Endodermal cell (in vitro differentiated cells): ENCODE measurements at regions not wholly inside any gene's neighbourhood (a gene's known extent, or its start where the extent isn't known, plus 50 kb on each side); places are given as distances from the start of the nearest gene placed in this dataset.
"Not testable (repeated sequence)": the region's sequence is repeated elsewhere in the genome, so short reads cannot be mapped to it uniquely, and the experiment has no call there.

Experiments
- DNase-seq: peaks from one replicate; pipeline ENCODE4 v3.0.0-alpha.2; 2017
- H3K27ac ChIP-seq: 2 replicates; pipeline ENCODE4 v1.5.1; 2013; ENCODE audit warnings: mild to moderate bottlenecking, low read depth, low read length, moderate library complexity
- H3K27me3 ChIP-seq: 2 replicates; pipeline ENCODE4 v1.6.1; 2013; ENCODE audit warnings: mild to moderate bottlenecking, low read length, moderate library complexity; ENCODE audit not compliant: insufficient read depth, control insufficient read depth, poor library complexity, severe bottlenecking
- H3K36me3 ChIP-seq: 2 replicates; pipeline ENCODE4 v1.7.0; 2013; ENCODE audit warnings: mild to moderate bottlenecking, low read length, moderate library complexity; ENCODE audit not compliant: control insufficient read depth, insufficient read depth
- H3K4me1 ChIP-seq: one replicate; pipeline ENCODE4 v1.7.0; 2013; ENCODE audit warnings: low read length; ENCODE audit not compliant: control insufficient read depth, insufficient read depth
- H3K4me3 ChIP-seq: 2 replicates; pipeline ENCODE4 v1.5.1; 2013; ENCODE audit warnings: mild to moderate bottlenecking, low read length, moderate library complexity
- H3K9ac ChIP-seq: 2 replicates; pipeline ENCODE4 v1.6.1; 2013; ENCODE audit warnings: mild to moderate bottlenecking, low read length, moderate library complexity; ENCODE audit not compliant: poor library complexity, severe bottlenecking; ENCODE audit errors: extremely low read depth
- H3K9me3 ChIP-seq: 2 replicates; pipeline ENCODE4 v1.6.1; 2013; ENCODE audit warnings: mild to moderate bottlenecking, low read length, moderate library complexity; ENCODE audit not compliant: control insufficient read depth
- H3K27ac Mint-ChIP-seq: 2 replicates; pipeline ENCODE4 v1.8.0; 2020; ENCODE audit warnings: mixed read lengths
- H3K27me3 Mint-ChIP-seq: 2 replicates; pipeline ENCODE4 v1.8.0; 2021; ENCODE audit warnings: mild to moderate bottlenecking, mixed read lengths; ENCODE audit not compliant: insufficient read depth
- H3K36me3 Mint-ChIP-seq: 2 replicates; pipeline ENCODE4 v1.8.0; 2020; ENCODE audit warnings: low read depth, mixed read lengths
- H3K4me1 Mint-ChIP-seq: 2 replicates; pipeline ENCODE4 v1.8.0; 2020; ENCODE audit warnings: mixed read lengths
- H3K4me3 Mint-ChIP-seq: 2 replicates; pipeline ENCODE4 v1.8.0; 2020; ENCODE audit warnings: mild to moderate bottlenecking, moderate library complexity, mixed read lengths
- H3K9me3 Mint-ChIP-seq: 2 replicates; pipeline ENCODE4 v1.8.0; 2020; ENCODE audit warnings: mild to moderate bottlenecking, mixed read lengths
- WGBS, 2 experiments: methylation state at CpG; one replicate each; pipeline versions ENCODE4 v1.1.5 to v1.1.7; 2013; ENCODE audit warnings: missing lambda C conversion rate in 2 of 2, mixed read lengths in 1 of 2; ENCODE audit not compliant: insufficient coverage in 1 of 2, insufficient read length in 1 of 2; 5-methylcytosine and 5-hydroxymethylcytosine counted together
- TF ChIP-seq, protein P1 (sequence below): fragments of 200-600 bp; sonication (generic); conservative IDR thresholded peaks from 2 replicates; pipeline ENCODE4 v1.5.0; 2021; ENCODE audit warnings: antibody characterized with exemption, mild to moderate bottlenecking

GRCh38 chr4:3874028-3874415, 107.8 kb downstream of the ADRA2C start:
- peaks cover 33% of the 10 kb centered on the region for H3K27me3 ChIP-seq
- peaks cover 13% of the 10 kb centered on the region for H3K9me3 ChIP-seq
- peaks cover 12% of the 10 kb centered on the region for H3K9me3 Mint-ChIP-seq
- H3K9ac ChIP-seq: no peak overlapping the region
- no peaks in the 10 kb centered on the region for H3K36me3 ChIP-seq
- H3K4me3 Mint-ChIP-seq: no peak overlapping the region
- WGBS, 2 experiments: 94% methylated on average over 10 to 15 of the region's 16 CpGs
- no peak overlapping the region for H3K27ac ChIP-seq
- peaks cover 12% of the 10 kb centered on the region for H3K4me1 Mint-ChIP-seq
- DNase-seq: peak; percentile 38
- TF ChIP-seq, protein P1, sequence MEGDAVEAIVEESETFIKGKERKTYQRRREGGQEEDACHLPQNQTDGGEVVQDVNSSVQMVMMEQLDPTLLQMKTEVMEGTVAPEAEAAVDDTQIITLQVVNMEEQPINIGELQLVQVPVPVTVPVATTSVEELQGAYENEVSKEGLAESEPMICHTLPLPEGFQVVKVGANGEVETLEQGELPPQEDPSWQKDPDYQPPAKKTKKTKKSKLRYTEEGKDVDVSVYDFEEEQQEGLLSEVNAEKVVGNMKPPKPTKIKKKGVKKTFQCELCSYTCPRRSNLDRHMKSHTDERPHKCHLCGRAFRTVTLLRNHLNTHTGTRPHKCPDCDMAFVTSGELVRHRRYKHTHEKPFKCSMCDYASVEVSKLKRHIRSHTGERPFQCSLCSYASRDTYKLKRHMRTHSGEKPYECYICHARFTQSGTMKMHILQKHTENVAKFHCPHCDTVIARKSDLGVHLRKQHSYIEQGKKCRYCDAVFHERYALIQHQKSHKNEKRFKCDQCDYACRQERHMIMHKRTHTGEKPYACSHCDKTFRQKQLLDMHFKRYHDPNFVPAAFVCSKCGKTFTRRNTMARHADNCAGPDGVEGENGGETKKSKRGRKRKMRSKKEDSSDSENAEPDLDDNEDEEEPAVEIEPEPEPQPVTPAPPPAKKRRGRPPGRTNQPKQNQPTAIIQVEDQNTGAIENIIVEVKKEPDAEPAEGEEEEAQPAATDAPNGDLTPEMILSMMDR: no peak
- no peak overlapping the region for H3K27ac Mint-ChIP-seq
- peaks cover 3% of the 10 kb centered on the region for H3K36me3 Mint-ChIP-seq
- no peak overlapping the region for H3K4me3 ChIP-seq
- no peaks in the 10 kb centered on the region for H3K4me1 ChIP-seq
- H3K27me3 Mint-ChIP-seq: peaks cover 76% of the 10 kb centered on the region

DNA sequence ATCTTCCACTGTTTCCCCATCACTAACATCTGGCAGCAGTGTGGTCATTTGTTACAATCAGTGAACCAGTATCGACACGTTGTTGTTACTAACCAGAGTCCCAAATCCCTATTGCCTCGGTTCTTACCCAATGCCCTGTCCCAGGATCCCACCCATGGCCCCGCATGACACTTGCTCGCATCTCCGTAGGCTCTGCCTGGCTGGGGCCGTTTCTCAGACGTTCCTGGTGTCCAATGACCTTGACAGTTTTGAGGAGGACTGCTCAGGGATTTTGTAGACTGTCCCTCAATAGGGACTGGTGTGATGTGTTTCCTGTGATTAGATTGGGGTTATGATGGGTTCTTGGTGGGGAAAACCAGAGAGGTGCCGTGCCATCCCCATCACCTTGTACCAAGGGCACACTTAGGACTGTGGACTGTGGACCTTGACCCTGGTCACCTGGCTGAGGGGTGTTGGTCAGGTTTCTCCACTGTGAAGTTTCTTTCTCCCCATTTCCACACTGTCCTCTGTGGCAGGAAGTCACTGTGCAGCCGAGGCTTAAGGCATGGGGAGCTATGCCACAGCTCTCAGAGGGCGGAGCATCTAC, 108.4 kb downstream of the ADRA2C start:
- TF ChIP-seq, protein P1: no peak
- 94% methylated on average over 6 to 11 of the region's 11 CpGs for WGBS, 2 experiments
- Histone ChIP-seq H3K9me3 (peaks cover 13% of the 10 kb centered on the region), H3K4me1 (peaks cover 1% of the 10 kb centered on the region), H3K27ac (no peak overlapping the region), H3K36me3 (no peaks in the 10 kb centered on the region), H3K27me3 (peaks cover 39% of the 10 kb centered on the region), H3K4me3 (no peak overlapping the region), H3K9ac (no peak overlapping the region)
- DNase-seq: peak; percentile 35
- Mint-ChIP-seq H3K4me3 (no peak overlapping the region), H3K9me3 (peaks cover 14% of the 10 kb centered on the region), H3K27ac (no peak overlapping the region), H3K36me3 (peaks cover 3% of the 10 kb centered on the region), H3K27me3 (peaks cover 78% of the 10 kb centered on the region), H3K4me1 (peaks cover 16% of the 10 kb centered on the region)

GRCh38 chr4:3875466-3875865, 109.3 kb downstream of the ADRA2C start:
- H3K27me3 Mint-ChIP-seq: peaks cover 76% of the 10 kb centered on the region
- H3K9me3 ChIP-seq: peaks cover 13% of the 10 kb centered on the region
- peaks cover 14% of the 10 kb centered on the region for H3K9me3 Mint-ChIP-seq
- peaks cover 34% of the 10 kb centered on the region for H3K27me3 ChIP-seq
- H3K9ac ChIP-seq: no peak overlapping the region
- TF ChIP-seq, protein P1: no peak
- peaks cover 3% of the 10 kb centered on the region for H3K36me3 Mint-ChIP-seq
- peak; percentile 48 for DNase-seq
- no peak overlapping the region for H3K4me3 ChIP-seq
- H3K27ac Mint-ChIP-seq: no peak overlapping the region
- no peak overlapping the region for H3K27ac ChIP-seq
- H3K4me1 Mint-ChIP-seq: peaks cover 20% of the 10 kb centered on the region
- WGBS, 2 experiments: 68 to 83% methylated on average over 3 to 4 of the region's 4 CpGs
- H3K36me3 ChIP-seq: no peaks in the 10 kb centered on the region
- H3K4me1 ChIP-seq: peaks cover 9% of the 10 kb centered on the region
- no peak overlapping the region for H3K4me3 Mint-ChIP-seq

- WGBS, 2 experiments: 91 to 93% methylated on average over 8 to 15 of the region's 24 CpGs
- H3K36me3 Mint-ChIP-seq, H3K27ac Mint-ChIP-seq, H3K4me1 ChIP-seq, H3K4me3 Mint-ChIP-seq, DNase-seq, H3K4me3 ChIP-seq, H3K27ac ChIP-seq, H3K9ac ChIP-seq, H3K36me3 ChIP-seq: not testable (repeated sequence)
- peaks cover 26% of the 10 kb centered on the region for H3K27me3 ChIP-seq
- peaks cover 14% of the 10 kb centered on the region for H3K9me3 Mint-ChIP-seq
- H3K4me1 Mint-ChIP-seq: peaks cover 20% of the 10 kb centered on the region
- peaks cover 13% of the 10 kb centered on the region for H3K9me3 ChIP-seq
- peaks cover 69% of the 10 kb centered on the region for H3K27me3 Mint-ChIP-seq
Observed at GRCh38 chr4:3876057-3876845, 110.1 kb downstream of the ADRA2C start.
